CD14-positive monocyte (primary cell): ENCODE measurements at regions not wholly inside any gene's neighbourhood (a gene's known extent, or its start where the extent isn't known, plus 50 kb on each side); places are given as distances from the start of the nearest gene placed in this dataset.

Source experiments
- DNase-seq, 3 donors: peaks; one replicate each; pipeline ENCODE4 v3.0.0-alpha.2; 2011 to 2022
- H2AFZ ChIP-seq: 2 replicates; pipeline ENCODE4 v1.6.0; 2012; ENCODE audit warnings: mild to moderate bottlenecking, low read depth, low read length, inconsistent platforms; ENCODE audit not compliant: insufficient read depth, poor library complexity, severe bottlenecking
- H3K27ac ChIP-seq, 2 donors: 1 replicate in 1 of 2; 2 replicates in 1 of 2; pipeline ENCODE4 v1.5.1; 2012 to 2013; ENCODE audit warnings: low read length in 2 of 2, control low read depth in 1 of 2, inconsistent platforms in 1 of 2, low read depth in 1 of 2, mild to moderate bottlenecking in 1 of 2
- H3K27me3 ChIP-seq, 2 donors: one replicate each; pipeline versions ENCODE4 v1.6.0 to v1.6.1; 2011 to 2013; ENCODE audit warnings: low read length in 2 of 2; ENCODE audit not compliant: control insufficient read depth in 2 of 2, insufficient read depth in 2 of 2
- H3K36me3 ChIP-seq, 2 donors: replicated peaks in 1 of 2; 1 replicate in 1 of 2; 2 replicates in 1 of 2; pipeline versions ENCODE4 v1.5.1 to v1.6.1; 2012 to 2013; ENCODE audit warnings: low read length in 2 of 2, control low read depth in 1 of 2, inconsistent platforms in 1 of 2, mild to moderate bottlenecking in 1 of 2; ENCODE audit not compliant: insufficient read depth in 2 of 2, control insufficient read depth in 1 of 2
- H3K4me1 ChIP-seq, 2 donors: 1 replicate in 1 of 2; 2 replicates in 1 of 2; pipeline versions ENCODE4 v1.5.1 to v1.6.1; 2012 to 2013; ENCODE audit warnings: low read length in 2 of 2, control low read depth in 1 of 2, inconsistent platforms in 1 of 2, mild to moderate bottlenecking in 1 of 2, moderate library complexity in 1 of 2; ENCODE audit not compliant: insufficient read depth in 2 of 2, control insufficient read depth in 1 of 2
- H3K4me2 ChIP-seq: replicated peaks from 2 replicates; pipeline ENCODE3; 2012; ENCODE audit warnings: low read length, moderate library complexity, mild to moderate bottlenecking; ENCODE audit not compliant: poor library complexity, severe bottlenecking; ENCODE audit errors: extremely low read depth
- H3K4me3 ChIP-seq, 3 experiments: fragments of 200-600 bp in 1 of 3; sonication (generic) in 1 of 3; replicated peaks in 1 of 3; 1 replicate in 2 of 3; 2 replicates in 1 of 3; pipeline ENCODE4 v1.5.1; 2011 to 2013; ENCODE audit warnings: low read length in 3 of 3, mild to moderate bottlenecking in 3 of 3, control low read depth in 2 of 3, low read depth in 2 of 3, inconsistent platforms in 1 of 3, moderate library complexity in 1 of 3
- H3K79me2 ChIP-seq: 2 replicates; pipeline ENCODE4 v1.6.0; 2012; ENCODE audit warnings: mild to moderate bottlenecking, control low read depth, inconsistent platforms, low read length, moderate library complexity; ENCODE audit not compliant: insufficient read depth
- H3K9ac ChIP-seq: 2 replicates; pipeline ENCODE4 v1.6.0; 2017; ENCODE audit warnings: low read length, mild to moderate bottlenecking; ENCODE audit not compliant: insufficient read depth, poor library complexity, severe bottlenecking
- H3K9me3 ChIP-seq, 2 donors: replicated peaks in 1 of 2; 1 replicate in 1 of 2; 2 replicates in 1 of 2; pipeline versions ENCODE4 v1.5.1 to v1.6.1; 2012 to 2013; ENCODE audit warnings: low read length in 2 of 2, control low read depth in 1 of 2; ENCODE audit not compliant: control insufficient read depth in 1 of 2, insufficient read depth in 1 of 2
- H4K20me1 ChIP-seq: 2 replicates; pipeline ENCODE4 v1.6.0; 2012; ENCODE audit warnings: mild to moderate bottlenecking, low read length, control low read depth, moderate library complexity; ENCODE audit not compliant: insufficient read depth
- H3K27ac Mint-ChIP-seq, 7 donors: one replicate each; pipeline ENCODE4 v1.8.0; 2020; ENCODE audit warnings: mild to moderate bottlenecking in 7 of 7, mixed read lengths in 7 of 7, moderate library complexity in 6 of 7, inconsistent platforms in 2 of 7
- H3K27me3 Mint-ChIP-seq, 3 donors: one replicate each; pipeline ENCODE4 v1.8.0; 2021 to 2022; ENCODE audit warnings: low read depth in 3 of 3, mild to moderate bottlenecking in 3 of 3, mixed read lengths in 3 of 3, moderate library complexity in 3 of 3, inconsistent platforms in 1 of 3
- H3K36me3 Mint-ChIP-seq, 2 donors: one replicate each; pipeline ENCODE4 v1.8.0; 2020; ENCODE audit warnings: mixed read lengths in 2 of 2, inconsistent platforms in 1 of 2, mild to moderate bottlenecking in 1 of 2
- H3K4me1 Mint-ChIP-seq: one replicate; pipeline ENCODE4 v1.8.0; 2020; ENCODE audit warnings: mild to moderate bottlenecking, mixed read lengths
- H3K4me3 Mint-ChIP-seq, 2 donors: one replicate each; pipeline ENCODE4 v1.8.0; 2020; ENCODE audit warnings: mild to moderate bottlenecking in 2 of 2, mixed read lengths in 2 of 2, moderate library complexity in 1 of 2
- H3K9me3 Mint-ChIP-seq, 7 donors: one replicate each; pipeline ENCODE4 v1.8.0; 2020 to 2022; ENCODE audit warnings: mixed read lengths in 7 of 7, mild to moderate bottlenecking in 6 of 7, moderate library complexity in 6 of 7, inconsistent platforms in 2 of 7
- WGBS: methylation state at CpG from one replicate; pipeline ENCODE4 v1.1.5; 2013; ENCODE audit warnings: missing lambda C conversion rate; ENCODE audit not compliant: insufficient coverage; 5-methylcytosine and 5-hydroxymethylcytosine counted together
- intact Hi-C, 2 donors: fragments of 100-400 bp; cut with micrococcal nuclease; formaldehyde crosslinking; loops; one replicate each; pipeline versions ENCODE4 v1.15.0 to v1.15.1; 2023
- TF ChIP-seq, protein P1 (sequence below): fragments of 200-600 bp; IDR thresholded peaks from one replicate; pipeline ENCODE4 v1.8.0; 2022; ENCODE audit warnings: antibody characterized with exemption, mild to moderate bottlenecking

DNA sequence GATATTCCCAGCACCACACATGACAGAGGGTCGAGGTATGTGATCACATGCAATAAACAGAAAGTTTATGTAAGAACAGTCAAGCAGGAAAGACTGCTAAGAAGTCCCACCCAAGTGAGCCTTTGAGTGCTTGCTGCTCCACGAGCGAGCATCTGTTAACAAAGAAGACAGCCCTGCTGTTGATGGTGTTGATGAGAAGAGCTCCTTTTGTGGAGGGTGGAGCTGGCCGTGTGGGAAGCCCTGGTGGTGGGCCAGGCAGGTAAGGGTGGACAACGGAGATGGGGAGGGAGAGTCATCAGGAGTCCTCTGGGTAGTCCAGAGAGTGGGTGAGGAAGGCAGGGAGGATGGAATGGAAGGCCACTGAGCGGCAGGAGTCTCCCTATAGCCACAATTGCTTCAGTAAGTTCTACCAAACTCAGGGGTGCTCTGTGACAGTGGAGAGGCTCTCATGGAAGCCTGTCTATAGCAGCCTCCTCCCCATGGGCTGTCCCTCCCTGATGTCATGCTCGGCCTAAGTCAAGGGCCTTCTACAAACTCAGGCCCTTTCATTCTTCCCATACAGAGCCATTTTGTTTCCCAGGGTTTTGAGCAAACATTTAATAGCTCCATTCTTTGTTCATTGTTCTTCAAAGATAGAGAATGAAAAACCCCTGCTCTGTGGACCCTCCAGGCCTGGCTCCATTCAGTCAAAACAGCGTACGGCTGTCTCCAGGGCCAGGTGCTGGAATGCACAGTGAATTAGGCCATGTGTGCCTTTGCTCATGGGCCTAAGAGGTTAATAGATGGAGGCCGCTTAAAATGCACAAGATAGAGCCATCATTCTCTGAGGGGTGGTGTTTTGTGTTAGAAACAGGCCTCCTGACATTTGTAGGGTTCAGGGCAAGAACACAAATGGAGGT, 494.2 kb upstream of the RAB6C start:
- H3K4me2 ChIP-seq, result no peak overlapping the region
- no peaks in the 10 kb centered on the region for H4K20me1 ChIP-seq
- no peaks in the 10 kb centered on the region for H3K27me3 ChIP-seq
- WGBS, result 79% methylated on average over 7 of the region's 10 CpGs
- no peaks in the 10 kb centered on the region for H3K36me3 ChIP-seq
- H3K9ac ChIP-seq, result no peak overlapping the region
- Mint-ChIP-seq H3K4me1 (no peaks in the 10 kb centered on the region), H3K27me3 (no peaks in the 10 kb centered on the region), H3K9me3 (peaks cover 0 to 6% (median 1%) of the 10 kb centered on the region in 7 donors), H3K27ac (no peak overlapping the region), H3K4me3 (no peak overlapping the region), H3K36me3 (no peaks in the 10 kb centered on the region)
- intact Hi-C loops, result no loop called here
- no peak for DNase-seq
- no peaks in the 10 kb centered on the region for H3K4me1 ChIP-seq
- H3K79me2 ChIP-seq, result no peaks in the 10 kb centered on the region
- H3K27ac ChIP-seq, result no peak overlapping the region
- no peak overlapping the region for H3K4me3 ChIP-seq
- H3K9me3 ChIP-seq, result peaks cover 0 to 3% of the 10 kb centered on the region in 2 donors
- TF ChIP-seq, protein P1, sequence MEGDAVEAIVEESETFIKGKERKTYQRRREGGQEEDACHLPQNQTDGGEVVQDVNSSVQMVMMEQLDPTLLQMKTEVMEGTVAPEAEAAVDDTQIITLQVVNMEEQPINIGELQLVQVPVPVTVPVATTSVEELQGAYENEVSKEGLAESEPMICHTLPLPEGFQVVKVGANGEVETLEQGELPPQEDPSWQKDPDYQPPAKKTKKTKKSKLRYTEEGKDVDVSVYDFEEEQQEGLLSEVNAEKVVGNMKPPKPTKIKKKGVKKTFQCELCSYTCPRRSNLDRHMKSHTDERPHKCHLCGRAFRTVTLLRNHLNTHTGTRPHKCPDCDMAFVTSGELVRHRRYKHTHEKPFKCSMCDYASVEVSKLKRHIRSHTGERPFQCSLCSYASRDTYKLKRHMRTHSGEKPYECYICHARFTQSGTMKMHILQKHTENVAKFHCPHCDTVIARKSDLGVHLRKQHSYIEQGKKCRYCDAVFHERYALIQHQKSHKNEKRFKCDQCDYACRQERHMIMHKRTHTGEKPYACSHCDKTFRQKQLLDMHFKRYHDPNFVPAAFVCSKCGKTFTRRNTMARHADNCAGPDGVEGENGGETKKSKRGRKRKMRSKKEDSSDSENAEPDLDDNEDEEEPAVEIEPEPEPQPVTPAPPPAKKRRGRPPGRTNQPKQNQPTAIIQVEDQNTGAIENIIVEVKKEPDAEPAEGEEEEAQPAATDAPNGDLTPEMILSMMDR, result no peak
- H2AFZ ChIP-seq, result no peak overlapping the region

DNA sequence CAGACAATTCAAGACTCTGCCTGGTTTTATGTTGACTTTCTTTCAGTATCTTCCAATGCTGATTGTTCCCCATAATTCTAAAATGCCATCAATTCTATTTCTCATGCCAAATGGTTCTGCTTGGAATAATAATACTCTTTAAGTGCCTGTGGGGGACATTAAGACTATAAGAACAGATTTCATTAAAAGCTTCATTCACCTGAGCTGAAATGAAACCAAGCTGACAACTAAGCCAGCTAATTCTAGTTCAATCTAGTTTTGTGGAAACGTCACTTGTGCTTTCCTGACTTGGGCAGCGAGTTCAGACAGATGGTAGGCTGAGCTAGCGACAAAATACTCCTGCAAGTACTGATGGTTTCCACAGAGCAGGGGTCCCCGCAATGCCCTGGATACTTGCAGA, 491.1 kb upstream of the RAB6C start:
- intact Hi-C loops, result no loop called here

More for the DNA sequence above, 491.1 kb upstream of the RAB6C start:
- Histone ChIP-seq H3K27me3 (no peaks in the 10 kb centered on the region), H3K9ac (no peak overlapping the region), H2AFZ (no peak overlapping the region), H4K20me1 (no peaks in the 10 kb centered on the region), H3K4me1 (no peaks in the 10 kb centered on the region), H3K79me2 (no peaks in the 10 kb centered on the region), H3K36me3 (no peaks in the 10 kb centered on the region), H3K9me3 (peaks cover 0 to 3% of the 10 kb centered on the region in 2 donors), H3K27ac (no peak overlapping the region), H3K4me3 (no peak overlapping the region), H3K4me2 (no peak overlapping the region)
- Mint-ChIP-seq H3K9me3 (peaks cover 0 to 6% (median 0%) of the 10 kb centered on the region in 7 donors), H3K27ac (no peak overlapping the region), H3K27me3 (peaks cover 0 to 1% (median 0%) of the 10 kb centered on the region in 3 donors), H3K36me3 (no peaks in the 10 kb centered on the region), H3K4me3 (no peak overlapping the region), H3K4me1 (no peaks in the 10 kb centered on the region)
- 76% methylated on average over 4 of the region's 4 CpGs for WGBS
- TF ChIP-seq, protein P1, result no peak
- no peak for DNase-seq
